K562 (cell line): ENCODE measurements at regions not wholly inside any gene's neighbourhood (a gene's known extent, or its start where the extent isn't known, plus 50 kb on each side); places are given as distances from the start of the nearest gene placed in this dataset.

ENCODE experiments used
- ARID2 ChIP-seq: fragments of 450-650 bp; IDR thresholded peaks from 2 replicates; pipeline ENCODE4 v1.6.1; 2017; ENCODE audit warnings: antibody characterized with exemption, mild to moderate bottlenecking
- ATF1 ChIP-seq, 2 experiments: fragments of 450-650 bp in 1 of 2; IDR thresholded peaks; 2 replicates each; pipeline ENCODE4 v1.6.1; 2016; ENCODE audit warnings: missing compliant biosample characterization in 1 of 2, missing genetic modification characterization in 1 of 2
- BACH1 ChIP-seq: fragments of 200-800 bp; sonication (Bioruptor generic); IDR thresholded peaks from 2 replicates; pipeline ENCODE4 v1.6.1; 2016; ENCODE audit warnings: missing genetic modification characterization, missing compliant biosample characterization
- CBX3 ChIP-seq, 2 experiments: IDR thresholded peaks; 1 replicate in 1 of 2; 2 replicates in 1 of 2; pipeline ENCODE4 v1.6.1; 2012; ENCODE audit warnings: inconsistent platforms in 2 of 2, low read length in 2 of 2, borderline replicate concordance in 1 of 2, control low read depth in 1 of 2
- ELF4 ChIP-seq: fragments of 450-650 bp; formaldehyde crosslinking; IDR thresholded peaks from 2 replicates; pipeline ENCODE4 v1.4.0; 2022; ENCODE audit warnings: missing genetic modification characterization
- ESRRA ChIP-seq: fragments of 450-650 bp; IDR thresholded peaks from 2 replicates; pipeline ENCODE4 v1.6.1; 2014; ENCODE audit warnings: low read depth, mild to moderate bottlenecking, moderate library complexity, borderline replicate concordance
- HMGN3 ChIP-seq: IDR thresholded peaks from 2 replicates; pipeline ENCODE4 v1.6.1; 2011; ENCODE audit warnings: borderline replicate concordance, low read depth, mild to moderate bottlenecking, mixed read lengths, low read length; ENCODE audit not compliant: insufficient read length; ENCODE audit errors: extremely low read depth
- MNT ChIP-seq, 2 experiments: fragments of 450-650 bp; conservative IDR thresholded peaks; 2 replicates each; pipeline ENCODE4 v1.6.1; 2017; ENCODE audit warnings: mild to moderate bottlenecking in 2 of 2, moderate library complexity in 2 of 2
- NR2C2 ChIP-seq, 2 experiments: fragments of 200-800 bp in 1 of 2; sonication (Bioruptor generic) in 1 of 2; sonication (generic) in 1 of 2; formaldehyde crosslinking in 1 of 2; IDR thresholded peaks; 2 replicates each; pipeline versions ENCODE4 v1.6.1 to v1.8.0; 2016 to 2022; ENCODE audit warnings: mild to moderate bottlenecking in 1 of 2, missing compliant biosample characterization in 1 of 2, missing genetic modification characterization in 1 of 2, missing genetic modification reagents in 1 of 2
- PRDM10 ChIP-seq: fragments of 450-650 bp; IDR thresholded peaks from 2 replicates; pipeline ENCODE4 v1.6.1; 2018; ENCODE audit not compliant: partially characterized antibody
- RBFOX2 ChIP-seq: fragments of 200-400 bp; formaldehyde crosslinking; IDR thresholded peaks from 2 replicates; pipeline ENCODE4 v1.6.1; 2017; ENCODE audit warnings: low read depth, mild to moderate bottlenecking, low read length, moderate library complexity
- TEAD1 ChIP-seq, 2 experiments: fragments of 450-650 bp in 1 of 2; sonication (generic) in 1 of 2; formaldehyde crosslinking; IDR thresholded peaks; 2 replicates each; pipeline versions ENCODE4 v1.4.0 to v1.8.0; 2020 to 2022; ENCODE audit warnings: mild to moderate bottlenecking in 2 of 2, missing genetic modification reagents in 1 of 2
- USF2 ChIP-seq: sonication (generic); formaldehyde crosslinking; IDR thresholded peaks from 2 replicates; pipeline ENCODE4 v1.5.0; 2020; ENCODE audit warnings: missing genetic modification reagents
- ZBTB33 ChIP-seq: sonication (generic); formaldehyde crosslinking; IDR thresholded peaks from 2 replicates; pipeline ENCODE4 v1.8.1; 2023; ENCODE audit warnings: mild to moderate bottlenecking, missing genetic modification reagents
- ZKSCAN1 ChIP-seq: fragments of 150-350 bp; IDR thresholded peaks from 2 replicates; pipeline ENCODE4 v1.6.1; 2016; ENCODE audit warnings: low read depth, low read length
- ZKSCAN8 ChIP-seq: fragments of 200-800 bp; sonication (Bioruptor generic); IDR thresholded peaks from 2 replicates; pipeline ENCODE4 v1.6.1; 2016; ENCODE audit warnings: missing genetic modification characterization, missing compliant biosample characterization
- ZNF133 ChIP-seq: fragments of 250-450 bp; sonication (Bioruptor Pico); IDR thresholded peaks from 2 replicates; pipeline ENCODE4 v1.4.0; 2020; ENCODE audit warnings: mild to moderate bottlenecking
- ZNF445 ChIP-seq: fragments of 250-450 bp; sonication (Bioruptor Pico); IDR thresholded peaks from 2 replicates; pipeline ENCODE4 v1.4.0; 2020; ENCODE audit warnings: low read depth, mild to moderate bottlenecking, moderate library complexity

- TF ChIP-seq HMGN3 = no peak
- peak; percentile 99 for TF ChIP-seq ZNF445
- TF ChIP-seq BACH1 (tag) = peak; percentile 92
- no peak for TF ChIP-seq RBFOX2
- no peak for TF ChIP-seq USF2
- peak; percentile 41 for TF ChIP-seq PRDM10
- TF ChIP-seq NR2C2 (CRISPR knock-in tag; IDR thresholded peaks at IDR 0.05) = no peak
- TF ChIP-seq NR2C2 (tag; IDR thresholded peaks at IDR 0.05) = no peak
- TF ChIP-seq CBX3 (IDR thresholded peaks at IDR 0.05; ENCODE audit: borderline replicate concordance in 1 of 2, low read length in 2 of 2) = peak in 1 of 2 experiments; percentile 83; a peak in 1 of 3 replicates
- peak; percentile 77; the same call in 1 of the 2 replicates for TF ChIP-seq ELF4 (CRISPR knock-in tag)
- TF ChIP-seq ESRRA = peak; percentile 39; the same call in 1 of the 2 replicates
- no peak for TF ChIP-seq ATF1 (CRISPR knock-in tag; IDR thresholded peaks at IDR 0.05)
- peak; percentile 46 for TF ChIP-seq ATF1 (tag; IDR thresholded peaks at IDR 0.05)
- TF ChIP-seq ZBTB33 (CRISPR knock-in tag) = peak; percentile 34; the same call in 1 of the 2 replicates
- peak; percentile 41 to 57 for TF ChIP-seq MNT (conservative IDR thresholded peaks at IDR 0.05)
- TF ChIP-seq TEAD1 (CRISPR knock-in tag; IDR thresholded peaks at IDR 0.05) = peak in 1 of 2 experiments; percentile 76; a peak in 1 of 4 replicates
- TF ChIP-seq ARID2 = no peak
- TF ChIP-seq ZKSCAN8 = peak; percentile 48; the same call in 1 of the 2 replicates
- TF ChIP-seq ZKSCAN1 = 0 out of 2 replicates have a peak, but pooled peaks have one; percentile 31
- TF ChIP-seq ZNF133 = no peak
Measured at GRCh38 chr7:51376420-51377092, 59.9 kb upstream of the COBL start (continued).
